K562 (cell line): ENCODE measurements at regions not wholly inside any gene's neighbourhood (a gene's known extent, or its start where the extent isn't known, plus 50 kb on each side); places are given as distances from the start of the nearest gene placed in this dataset.

ENCODE experiments used
- ATAC-seq: fragments of 200-7000 bp; cut with Tn5 transposase; 3 replicates; pipeline ENCODE4 v1.9.1; 2020; ENCODE audit warnings: moderate library complexity
- BruUV-seq: library from RNA; stranded (reverse); fragments of 400-500 nt; replicated peaks from 2 replicates; lab custom pipeline; 2021; lab: Mats Ljungman, UMichigan
- CTCF ChIA-PET: fragments of 300-600 bp; formaldehyde crosslinking; extraction: SDS; loops from one replicate; lab custom pipeline; 2021; ENCODE audit warnings: low intra/inter-chr PET ratio; lab: Yijun Ruan, JAX
- POLR2A ChIA-PET: fragments of 300-600, 350-650 bp; sonication (Branson Sonifier 250); formaldehyde crosslinking; extraction: SDS; loops from one replicate; lab custom pipeline; 2021; ENCODE audit warnings: antibody characterized with exemption, inconsistent platforms; lab: Yijun Ruan, JAX
- DNase-seq, 4 experiments: peaks; one replicate each; pipeline versions ENCODE4 v3.0.0 to v3.0.0-alpha.2; 2011 to 2018; ENCODE audit warnings: low spot score in 3 of 4, mixed read lengths in 3 of 4; ENCODE audit errors: extremely low read depth in 1 of 4
- FAIRE-seq: peaks from 2 replicates; lab custom pipeline; 2011; peaks lifted over from hg19 to GRCh38; lab: Jason Lieb, UNC
- H2AFZ ChIP-seq: 2 replicates; pipeline ENCODE4 v1.6.0; 2011; ENCODE audit warnings: low read depth, low read length, control low read depth, inconsistent platforms
- H3K27ac ChIP-seq: fragments of 200-600 bp; 3 replicates; pipeline ENCODE4 v1.8.0; 2011; ENCODE audit warnings: low read depth, mild to moderate bottlenecking, control low read depth, inconsistent platforms, low read length, moderate library complexity, mixed read lengths; ENCODE audit errors: extremely low read depth
- H3K27me3 ChIP-seq, 2 experiments: fragments of 300-600 bp in 1 of 2; 2 replicates in 1 of 2; 3 replicates in 1 of 2; pipeline versions ENCODE4 v1.6.0 to v1.8.0; 2011; ENCODE audit warnings: inconsistent platforms in 2 of 2, low read length in 2 of 2, mild to moderate bottlenecking in 1 of 2, mixed read lengths in 1 of 2, moderate library complexity in 1 of 2; ENCODE audit not compliant: control insufficient read depth in 2 of 2, insufficient read depth in 2 of 2
- H3K36me3 ChIP-seq: fragments of 300-600 bp; 3 replicates; pipeline ENCODE4 v1.8.0; 2011; ENCODE audit warnings: mild to moderate bottlenecking, low read length, inconsistent platforms; ENCODE audit not compliant: control insufficient read depth, insufficient read depth
- H3K4me1 ChIP-seq, 2 experiments: fragments of 200-600 bp in 1 of 2; replicated peaks in 1 of 2; 2 replicates in 1 of 2; 3 replicates in 1 of 2; pipeline versions ENCODE4 v1.5.1 to v1.8.0; 2011; ENCODE audit warnings: inconsistent platforms in 2 of 2, low read length in 2 of 2, mild to moderate bottlenecking in 1 of 2, mixed read lengths in 1 of 2, moderate library complexity in 1 of 2; ENCODE audit not compliant: control insufficient read depth in 2 of 2, insufficient read depth in 2 of 2
- H3K4me2 ChIP-seq: 2 replicates; pipeline ENCODE4 v1.6.1; 2011; ENCODE audit warnings: low read length, control low read depth, inconsistent platforms, mixed read lengths; ENCODE audit not compliant: insufficient read depth
- H3K4me3 ChIP-seq: fragments of 200-600 bp; sonication (generic), shearing (Covaris generic); 2 replicates; pipeline ENCODE4 v1.5.1; 2016; ENCODE audit warnings: control low read depth, inconsistent platforms
- H3K79me2 ChIP-seq: fragments of 200-600 bp; 3 replicates; pipeline ENCODE4 v1.8.0; 2011; ENCODE audit warnings: low read length, inconsistent platforms; ENCODE audit not compliant: control insufficient read depth, insufficient read depth
- H3K9ac ChIP-seq, 2 experiments: 2 replicates each; pipeline versions ENCODE4 v1.6.0 to v1.6.1; 2011; ENCODE audit warnings: low read depth in 2 of 2, low read length in 2 of 2, control low read depth in 1 of 2, inconsistent platforms in 1 of 2, mild to moderate bottlenecking in 1 of 2, mixed read lengths in 1 of 2; ENCODE audit not compliant: insufficient read depth in 1 of 2
- H3K9me1 ChIP-seq: one replicate; pipeline ENCODE4 v1.6.0; 2011; ENCODE audit warnings: inconsistent platforms, mild to moderate bottlenecking, low read length, moderate library complexity; ENCODE audit not compliant: control insufficient read depth, insufficient read depth
- H3K9me3 ChIP-seq: replicated peaks from 2 replicates; pipeline ENCODE4 v1.5.1; 2011; ENCODE audit warnings: low read depth, low read length, inconsistent platforms; ENCODE audit not compliant: control insufficient read depth, insufficient read depth
- H4K20me1 ChIP-seq: replicated peaks from 2 replicates; pipeline ENCODE4 v1.6.1; 2011; ENCODE audit warnings: low read length, inconsistent platforms, mixed read lengths; ENCODE audit not compliant: control insufficient read depth, insufficient read depth
- ATF4 ChIP-seq: fragments of 450-650 bp; formaldehyde crosslinking; IDR thresholded peaks from 2 replicates; pipeline ENCODE4 v1.4.0; 2022; ENCODE audit warnings: mild to moderate bottlenecking, moderate library complexity
- BRD9 ChIP-seq: fragments of 450-650 bp; IDR thresholded peaks from 2 replicates; pipeline ENCODE4 v1.6.1; 2018; ENCODE audit warnings: low read depth; ENCODE audit not compliant: partially characterized antibody
- ESRRB ChIP-seq: fragments of 250-450 bp; sonication (Bioruptor Pico); IDR thresholded peaks from 2 replicates; pipeline ENCODE4 v1.5.0; 2020; ENCODE audit warnings: mild to moderate bottlenecking, moderate library complexity, borderline replicate concordance
- FOXM1 ChIP-seq, 2 experiments: fragments of 450-650 bp in 1 of 2; sonication (generic) in 1 of 2; formaldehyde crosslinking in 1 of 2; IDR thresholded peaks; 2 replicates each; pipeline versions ENCODE4 v1.6.1 to v1.9.0; 2017 to 2022; ENCODE audit warnings: low read depth in 2 of 2, mild to moderate bottlenecking in 2 of 2, missing genetic modification reagents in 1 of 2, moderate library complexity in 1 of 2
- GABPB1 ChIP-seq: sonication (generic); formaldehyde crosslinking; IDR thresholded peaks from 2 replicates; pipeline ENCODE4 v1.8.0; 2022; ENCODE audit warnings: mild to moderate bottlenecking, missing genetic modification reagents
- MAFG ChIP-seq: fragments of 450-650 bp; conservative IDR thresholded peaks from 2 replicates; pipeline ENCODE4 v1.6.1; 2016; ENCODE audit warnings: missing genetic modification characterization, missing compliant biosample characterization
- MTA1 ChIP-seq: fragments of 450-650 bp; IDR thresholded peaks from 2 replicates; pipeline ENCODE4 v1.6.1; 2017; ENCODE audit warnings: borderline replicate concordance
- MTA2 ChIP-seq: fragments of 450-650 bp; IDR thresholded peaks from 2 replicates; pipeline ENCODE4 v1.6.1; 2016; ENCODE audit warnings: low read depth
- SMC3 ChIP-seq: conservative IDR thresholded peaks from 2 replicates; pipeline ENCODE4 v1.6.1; 2011; ENCODE audit warnings: low read depth, low read length, improper control_type of control experiment; ENCODE audit not compliant: insufficient read depth
- ZBTB5 ChIP-seq: fragments of 450-650 bp; IDR thresholded peaks from 2 replicates; pipeline ENCODE4 v1.6.1; 2017; ENCODE audit warnings: antibody characterized with exemption
- ZNF165 ChIP-seq: fragments of 250-450 bp; sonication (Bioruptor Pico); IDR thresholded peaks from 2 replicates; pipeline ENCODE4 v1.4.0; 2020; ENCODE audit warnings: borderline replicate concordance
- ZNF239 ChIP-seq: fragments of 250-450 bp; sonication (Bioruptor Pico); IDR thresholded peaks from 2 replicates; pipeline ENCODE4 v1.4.0; 2020; ENCODE audit warnings: mild to moderate bottlenecking
- ZNF3 ChIP-seq: fragments of 250-450 bp; sonication (Bioruptor Pico); IDR thresholded peaks from 2 replicates; pipeline ENCODE4 v1.5.0; 2021; ENCODE audit warnings: mild to moderate bottlenecking, moderate library complexity
- WGBS: fragments of 100-300 bp; shearing (Covaris generic); methylation state at CpG from one replicate; pipeline ENCODE4 v1.1.6; 2016; ENCODE audit warnings: low coverage, mixed read lengths; ENCODE audit not compliant: insufficient coverage; ENCODE audit errors: missing lambda C conversion rate; 5-methylcytosine and 5-hydroxymethylcytosine counted together
- in situ Hi-C: fragments of 300-500 bp; cut with MboI; formaldehyde crosslinking; loops from 4 replicates; pipeline ENCODE4 v1.15.0; 2018; ENCODE audit warnings: inconsistent platforms, mixed read lengths
- intact Hi-C: fragments of 100-400 bp; cut with micrococcal nuclease; formaldehyde crosslinking; loops from 2 replicates; pipeline ENCODE4 v1.14.2; 2022
- TF ChIP-seq, protein P1 (sequence below): fragments of 250-450 bp; sonication (Bioruptor Pico); IDR thresholded peaks from 2 replicates; pipeline ENCODE4 v1.4.0; 2020; ENCODE audit warnings: mild to moderate bottlenecking, moderate library complexity
- TF ChIP-seq, protein P2 (sequence below): fragments of 450-650 bp; IDR thresholded peaks from 2 replicates; pipeline ENCODE4 v1.6.1; 2016; ENCODE audit warnings: borderline replicate concordance

DNA sequence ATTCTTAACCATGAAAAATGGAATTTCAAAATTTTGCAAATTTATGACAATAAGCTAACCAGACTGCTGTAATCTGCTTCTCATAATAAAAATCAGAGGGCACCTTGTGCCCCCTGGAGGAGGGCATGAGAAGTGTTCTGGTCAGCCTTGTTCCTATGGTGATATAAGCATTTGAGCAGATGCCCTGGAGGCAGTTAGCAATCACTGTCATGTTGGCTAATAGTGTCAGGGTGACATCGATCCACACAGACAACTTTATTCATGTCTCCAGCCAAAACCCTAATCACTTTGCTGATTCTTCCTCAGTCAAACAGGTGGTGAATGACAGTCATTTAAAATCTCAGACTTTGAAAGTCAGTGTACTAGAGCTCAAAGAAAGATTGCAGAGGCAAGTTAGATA is 943.0 kb downstream of the GALC start:
- POLR2A ChIA-PET = no interaction called here
- DNase-seq = peak in 2 of 4 experiments; percentile 8 to 9
- TF ChIP-seq ATF4 (CRISPR knock-in tag) (no peak), MAFG (no peak), GABPB1 (CRISPR knock-in tag) (no peak), MTA2 (no peak), FOXM1 (IDR thresholded peaks at IDR 0.05; ENCODE audit: low read depth) (no peak), FOXM1 (CRISPR knock-in tag; IDR thresholded peaks at IDR 0.05; ENCODE audit: low read depth) (no peak), ZBTB5 (no peak), MTA1 (no peak), BRD9 (no peak), ZNF3 (no peak), ZNF239 (CRISPR knock-in tag) (no peak), SMC3 (no peak), ZNF165 (CRISPR knock-in tag) (no peak), ESRRB (no peak)
- TF ChIP-seq, protein P1, sequence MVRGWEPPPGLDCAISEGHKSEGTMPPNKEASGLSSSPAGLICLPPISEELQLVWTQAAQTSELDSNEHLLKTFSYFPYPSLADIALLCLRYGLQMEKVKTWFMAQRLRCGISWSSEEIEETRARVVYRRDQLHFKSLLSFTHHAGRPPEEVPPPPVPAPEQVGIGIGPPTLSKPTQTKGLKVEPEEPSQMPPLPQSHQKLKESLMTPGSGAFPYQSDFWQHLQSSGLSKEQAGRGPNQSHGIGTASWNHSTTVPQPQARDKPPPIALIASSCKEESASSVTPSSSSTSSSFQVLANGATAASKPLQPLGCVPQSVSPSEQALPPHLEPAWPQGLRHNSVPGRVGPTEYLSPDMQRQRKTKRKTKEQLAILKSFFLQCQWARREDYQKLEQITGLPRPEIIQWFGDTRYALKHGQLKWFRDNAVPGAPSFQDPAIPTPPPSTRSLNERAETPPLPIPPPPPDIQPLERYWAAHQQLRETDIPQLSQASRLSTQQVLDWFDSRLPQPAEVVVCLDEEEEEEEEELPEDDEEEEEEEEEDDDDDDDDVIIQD (CRISPR knock-in tag) = no peak
- TF ChIP-seq, protein P2, sequence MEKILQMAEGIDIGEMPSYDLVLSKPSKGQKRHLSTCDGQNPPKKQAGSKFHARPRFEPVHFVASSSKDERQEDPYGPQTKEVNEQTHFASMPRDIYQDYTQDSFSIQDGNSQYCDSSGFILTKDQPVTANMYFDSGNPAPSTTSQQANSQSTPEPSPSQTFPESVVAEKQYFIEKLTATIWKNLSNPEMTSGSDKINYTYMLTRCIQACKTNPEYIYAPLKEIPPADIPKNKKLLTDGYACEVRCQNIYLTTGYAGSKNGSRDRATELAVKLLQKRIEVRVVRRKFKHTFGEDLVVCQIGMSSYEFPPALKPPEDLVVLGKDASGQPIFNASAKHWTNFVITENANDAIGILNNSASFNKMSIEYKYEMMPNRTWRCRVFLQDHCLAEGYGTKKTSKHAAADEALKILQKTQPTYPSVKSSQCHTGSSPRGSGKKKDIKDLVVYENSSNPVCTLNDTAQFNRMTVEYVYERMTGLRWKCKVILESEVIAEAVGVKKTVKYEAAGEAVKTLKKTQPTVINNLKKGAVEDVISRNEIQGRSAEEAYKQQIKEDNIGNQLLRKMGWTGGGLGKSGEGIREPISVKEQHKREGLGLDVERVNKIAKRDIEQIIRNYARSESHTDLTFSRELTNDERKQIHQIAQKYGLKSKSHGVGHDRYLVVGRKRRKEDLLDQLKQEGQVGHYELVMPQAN = no peak

More for the DNA sequence above, 943.0 kb downstream of the GALC start:
- no peak overlapping the region for H3K4me3 ChIP-seq
- in situ Hi-C loops = no loop called here
- H3K27me3 ChIP-seq = no peaks in the 10 kb centered on the region
- intact Hi-C loops = no loop called here
- no peaks in the 10 kb centered on the region for H3K79me2 ChIP-seq
- BruUV-seq = no TSS peak
- ATAC-seq (no peak), FAIRE-seq (no peak)
- H3K36me3 ChIP-seq = no peaks in the 10 kb centered on the region
- H3K9me1 ChIP-seq = no peaks in the 10 kb centered on the region
- CTCF ChIA-PET = no interaction called here
- H3K4me1 ChIP-seq = no peaks in the 10 kb centered on the region
- H4K20me1 ChIP-seq = no peaks in the 10 kb centered on the region
- H2AFZ ChIP-seq = no peak overlapping the region
- no peak overlapping the region for H3K4me2 ChIP-seq
- no peaks in the 10 kb centered on the region for H3K9me3 ChIP-seq
- H3K9ac ChIP-seq = no peak overlapping the region
- H3K27ac ChIP-seq = no peak overlapping the region
- 0% methylated on average over 1 of the region's 1 CpG for WGBS
